HCT116 (cell line): ENCODE measurements at regions not wholly inside any gene's neighbourhood (a gene's known extent, or its start where the extent isn't known, plus 50 kb on each side); places are given as distances from the start of the nearest gene placed in this dataset.

Experiments
- ATAC-seq: fragments of 200-7000 bp; cut with Tn5 transposase; 2 replicates; pipeline ENCODE4 v1.9.1; 2020; ENCODE audit warnings: mild to moderate bottlenecking, moderate library complexity
- BruUV-seq: library from RNA; stranded (reverse); fragments of 400-500 nt; replicated peaks from 2 replicates; lab custom pipeline; 2021; lab: Mats Ljungman, UMichigan
- CTCF ChIA-PET: fragments of 300-600 bp; sonication (Branson Sonifier 250); formaldehyde crosslinking; loops from one replicate; lab custom pipeline; 2021; ENCODE audit warnings: antibody characterized with exemption; lab: Charles Lee
- POLR2A ChIA-PET: fragments of 300-600, 350-600 bp; sonication (Branson Sonifier 250); formaldehyde crosslinking; loops from one replicate; lab custom pipeline; 2021; ENCODE audit warnings: antibody characterized with exemption; lab: Charles Lee
- RAD21 ChIA-PET, 2 experiments: fragments of 300-600 bp; sonication (Branson Sonifier 250); formaldehyde crosslinking; loops; one replicate each; lab custom pipeline; 2023; ENCODE audit warnings: low total read pairs in 2 of 2; ENCODE audit not compliant: uncharacterized antibody in 2 of 2, unreplicated experiment in 2 of 2, low non-redundant PET in 1 of 2; lab: Charles Lee
- DNase-seq: peaks from one replicate; pipeline ENCODE4 v3.0.0-alpha.2; 2010; ENCODE audit warnings: low read depth, low spot score
- H2AFZ ChIP-seq: fragments of 200-600 bp; shearing (Covaris generic), sonication (generic); 2 replicates; pipeline ENCODE4 v1.6.1; 2017; ENCODE audit warnings: low read depth, mixed run types, mixed read lengths, antibody characterized with exemption, low read length; ENCODE audit not compliant: poor library complexity, severe bottlenecking
- H3K27ac ChIP-seq: 2 replicates; pipeline ENCODE4 v1.5.1; 2012; ENCODE audit warnings: low read depth, low read length
- H3K27me3 ChIP-seq: fragments of 200-600 bp; sonication (generic); 2 replicates; pipeline ENCODE4 v1.6.1; 2016; ENCODE audit warnings: mixed run types, low read length, mixed read lengths; ENCODE audit not compliant: insufficient read depth
- H3K36me3 ChIP-seq, 2 experiments: fragments of 200-500 bp in 1 of 2; fragments of 200-600 bp in 1 of 2; sonication (Bioruptor generic) in 1 of 2; sonication (generic) in 1 of 2; 2 replicates each; pipeline versions ENCODE4 v1.5.1 to v1.6.1; 2014 to 2016; ENCODE audit warnings: low read length in 2 of 2, inconsistent platforms in 1 of 2, mixed read lengths in 1 of 2, mixed run types in 1 of 2; ENCODE audit not compliant: insufficient read depth in 2 of 2, control insufficient read depth in 1 of 2
- H3K4me1 ChIP-seq, 2 experiments: fragments of 200-600 bp in 1 of 2; sonication (generic) in 1 of 2; 2 replicates each; pipeline versions ENCODE4 v1.5.1 to v1.6.1; 2012 to 2017; ENCODE audit warnings: low read length in 2 of 2, inconsistent platforms in 1 of 2, mild to moderate bottlenecking in 1 of 2, mixed read lengths in 1 of 2, mixed run types in 1 of 2, moderate library complexity in 1 of 2; ENCODE audit not compliant: insufficient read depth in 2 of 2, control insufficient read depth in 1 of 2
- H3K4me2 ChIP-seq: fragments of 200-600 bp; sonication (generic); 2 replicates; pipeline ENCODE4 v1.6.1; 2017; ENCODE audit warnings: mixed run types, low read length, mixed read lengths
- H3K4me3 ChIP-seq, 2 experiments: fragments of 200-600 bp in 1 of 2; sonication (generic) in 1 of 2; replicated peaks in 1 of 2; 2 replicates each; pipeline ENCODE4 v1.5.1; 2011 to 2016; ENCODE audit warnings: low read length in 2 of 2, control low read depth in 1 of 2, low read depth in 1 of 2, mild to moderate bottlenecking in 1 of 2, mixed read lengths in 1 of 2, mixed run types in 1 of 2
- H3K79me2 ChIP-seq: fragments of 200-600 bp; sonication (generic); 2 replicates; pipeline ENCODE4 v1.6.1; 2017; ENCODE audit warnings: mild to moderate bottlenecking, mixed run types, low read length, moderate library complexity, mixed read lengths; ENCODE audit not compliant: insufficient read depth
- H3K9ac ChIP-seq: fragments of 200-600 bp; sonication (generic); 2 replicates; pipeline ENCODE4 v1.6.1; 2016; ENCODE audit warnings: low read length, mixed read lengths
- H3K9me2 ChIP-seq: fragments of 200-600 bp; sonication (generic), shearing (Covaris generic); 2 replicates; pipeline ENCODE4 v1.6.1; 2017; ENCODE audit warnings: mixed run types, mild to moderate bottlenecking, moderate library complexity; ENCODE audit not compliant: insufficient read depth
- H3K9me3 ChIP-seq, 2 experiments: fragments of 200-500 bp in 1 of 2; fragments of 200-600 bp in 1 of 2; sonication (Bioruptor generic) in 1 of 2; sonication (generic) in 1 of 2; 2 replicates each; pipeline ENCODE4 v1.6.1; 2014 to 2017; ENCODE audit warnings: low read length in 2 of 2, mixed read lengths in 2 of 2, inconsistent platforms in 1 of 2, low read depth in 1 of 2, mild to moderate bottlenecking in 1 of 2, mixed run types in 1 of 2, moderate library complexity in 1 of 2; ENCODE audit not compliant: control insufficient read depth in 1 of 2, insufficient read depth in 1 of 2
- H4K20me1 ChIP-seq: fragments of 200-600 bp; sonication (generic), shearing (Covaris generic); 2 replicates; pipeline ENCODE4 v1.6.1; 2017; ENCODE audit warnings: mixed run types, mild to moderate bottlenecking, moderate library complexity; ENCODE audit not compliant: insufficient read depth
- CBX3 ChIP-seq: IDR thresholded peaks from 2 replicates; pipeline ENCODE4 v1.6.1; 2012; ENCODE audit warnings: low read depth
- EZH2phosphoT487 ChIP-seq: fragments of 200-600 bp; IDR thresholded peaks from 2 replicates; pipeline ENCODE4 v1.6.1; 2018; ENCODE audit warnings: antibody characterized with exemption, borderline replicate concordance
- POLR2AphosphoS5 ChIP-seq: IDR thresholded peaks from 2 replicates; pipeline ENCODE4 v1.6.1; 2011; ENCODE audit warnings: mild to moderate bottlenecking, low read depth, low read length, moderate library complexity
- SP1 ChIP-seq: IDR thresholded peaks from 2 replicates; pipeline ENCODE4 v1.6.1; 2012; ENCODE audit warnings: low read depth
- TCF7L2 ChIP-seq: IDR thresholded peaks from 2 replicates; pipeline ENCODE4 v1.7.0; 2011; ENCODE audit warnings: borderline replicate concordance, inconsistent platforms; ENCODE audit not compliant: insufficient read depth, insufficient read length; ENCODE audit errors: extremely low read depth
- YY1 ChIP-seq: IDR thresholded peaks from 2 replicates; pipeline ENCODE4 v1.6.1; 2011; ENCODE audit warnings: low read length, low read depth, moderate library complexity, mild to moderate bottlenecking; ENCODE audit not compliant: insufficient replicate concordance; ENCODE audit errors: extremely low read depth
- intact Hi-C: fragments of 100-400 bp; cut with micrococcal nuclease; formaldehyde crosslinking; loops from 2 replicates; pipeline ENCODE4 v1.10.0; 2022
- TF ChIP-seq, protein P1 (sequence below): IDR thresholded peaks from 2 replicates; pipeline ENCODE4 v1.6.1; 2012; ENCODE audit warnings: low read depth
- TF ChIP-seq, protein P2 (sequence below): IDR thresholded peaks from 2 replicates; pipeline ENCODE4 v1.6.1; 2012
- TF ChIP-seq, protein P3 (sequence below), 3 experiments: fragments of 200-600 bp in 1 of 3; sonication (generic) in 1 of 3; IDR thresholded peaks in 2 of 3; conservative IDR thresholded peaks in 1 of 3; 2 replicates each; pipeline ENCODE4 v1.5.1; 2012 to 2017; ENCODE audit warnings: low read depth in 2 of 3, low read length in 2 of 3, antibody characterized with exemption in 1 of 3, borderline replicate concordance in 1 of 3, control low read depth in 1 of 3, mild to moderate bottlenecking in 1 of 3, mixed read lengths in 1 of 3, mixed run types in 1 of 3, moderate library complexity in 1 of 3; ENCODE audit not compliant: insufficient read depth in 1 of 3
- TF ChIP-seq, protein P4 (sequence below): IDR thresholded peaks from 2 replicates; pipeline ENCODE4 v1.6.1; 2011; ENCODE audit warnings: mild to moderate bottlenecking, low read length, moderate library complexity; ENCODE audit not compliant: insufficient replicate concordance; ENCODE audit errors: extremely low read depth

DNA sequence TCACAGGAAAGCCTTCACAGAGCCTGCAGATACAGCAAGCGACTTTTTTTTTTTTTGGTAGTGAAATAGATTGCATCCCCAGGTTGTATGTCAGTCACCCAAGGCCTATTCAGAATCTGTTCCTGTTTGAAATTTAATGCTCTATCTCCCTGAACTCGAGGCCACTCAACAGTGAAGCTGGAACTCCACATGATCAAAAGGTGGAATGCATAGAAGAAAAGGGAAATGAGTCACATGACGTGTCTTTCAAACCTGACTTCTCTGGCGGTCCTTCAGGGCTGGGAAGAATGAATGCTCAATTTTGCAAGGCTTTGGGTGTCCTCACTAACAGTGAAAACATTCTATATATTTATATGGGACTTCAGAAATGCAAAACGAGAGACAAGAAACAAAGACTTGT is 88.4 kb upstream of the B3GAT2 start (continued):
- TF ChIP-seq YY1 = no peak

DNA sequence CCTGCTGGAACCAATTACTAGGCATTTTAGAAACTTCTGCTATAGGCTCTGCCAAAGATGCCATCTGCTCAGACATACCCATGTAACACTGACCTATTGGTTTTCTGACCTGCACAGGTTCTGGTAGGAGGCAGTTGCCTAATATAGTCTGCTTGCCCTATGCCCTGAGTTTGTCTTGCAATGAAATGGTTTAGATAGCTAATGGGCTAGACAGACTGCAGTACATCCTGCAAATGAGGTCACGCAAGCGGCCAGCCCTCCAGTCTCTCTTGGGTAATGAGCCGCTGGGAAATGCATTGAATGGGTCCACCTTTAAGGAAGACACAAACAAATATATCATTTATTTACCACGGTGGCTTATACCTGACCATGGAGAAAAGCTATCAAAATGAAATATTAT is 90.6 kb upstream of the B3GAT2 start:
- ChIA-PET POLR2A (no interaction called here), RAD21 (no interaction called here), CTCF (no interaction called here)
- no peaks in the 10 kb centered on the region for H3K4me1 ChIP-seq
- H3K4me3 ChIP-seq = no peak overlapping the region
- H3K27ac ChIP-seq = no peak overlapping the region
- H2AFZ ChIP-seq = no peak overlapping the region
- no peak overlapping the region for H3K9ac ChIP-seq
- TF ChIP-seq CBX3 = no peak
- TF ChIP-seq, protein P1, sequence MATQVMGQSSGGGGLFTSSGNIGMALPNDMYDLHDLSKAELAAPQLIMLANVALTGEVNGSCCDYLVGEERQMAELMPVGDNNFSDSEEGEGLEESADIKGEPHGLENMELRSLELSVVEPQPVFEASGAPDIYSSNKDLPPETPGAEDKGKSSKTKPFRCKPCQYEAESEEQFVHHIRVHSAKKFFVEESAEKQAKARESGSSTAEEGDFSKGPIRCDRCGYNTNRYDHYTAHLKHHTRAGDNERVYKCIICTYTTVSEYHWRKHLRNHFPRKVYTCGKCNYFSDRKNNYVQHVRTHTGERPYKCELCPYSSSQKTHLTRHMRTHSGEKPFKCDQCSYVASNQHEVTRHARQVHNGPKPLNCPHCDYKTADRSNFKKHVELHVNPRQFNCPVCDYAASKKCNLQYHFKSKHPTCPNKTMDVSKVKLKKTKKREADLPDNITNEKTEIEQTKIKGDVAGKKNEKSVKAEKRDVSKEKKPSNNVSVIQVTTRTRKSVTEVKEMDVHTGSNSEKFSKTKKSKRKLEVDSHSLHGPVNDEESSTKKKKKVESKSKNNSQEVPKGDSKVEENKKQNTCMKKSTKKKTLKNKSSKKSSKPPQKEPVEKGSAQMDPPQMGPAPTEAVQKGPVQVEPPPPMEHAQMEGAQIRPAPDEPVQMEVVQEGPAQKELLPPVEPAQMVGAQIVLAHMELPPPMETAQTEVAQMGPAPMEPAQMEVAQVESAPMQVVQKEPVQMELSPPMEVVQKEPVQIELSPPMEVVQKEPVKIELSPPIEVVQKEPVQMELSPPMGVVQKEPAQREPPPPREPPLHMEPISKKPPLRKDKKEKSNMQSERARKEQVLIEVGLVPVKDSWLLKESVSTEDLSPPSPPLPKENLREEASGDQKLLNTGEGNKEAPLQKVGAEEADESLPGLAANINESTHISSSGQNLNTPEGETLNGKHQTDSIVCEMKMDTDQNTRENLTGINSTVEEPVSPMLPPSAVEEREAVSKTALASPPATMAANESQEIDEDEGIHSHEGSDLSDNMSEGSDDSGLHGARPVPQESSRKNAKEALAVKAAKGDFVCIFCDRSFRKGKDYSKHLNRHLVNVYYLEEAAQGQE = no peak
- TF ChIP-seq, protein P2, sequence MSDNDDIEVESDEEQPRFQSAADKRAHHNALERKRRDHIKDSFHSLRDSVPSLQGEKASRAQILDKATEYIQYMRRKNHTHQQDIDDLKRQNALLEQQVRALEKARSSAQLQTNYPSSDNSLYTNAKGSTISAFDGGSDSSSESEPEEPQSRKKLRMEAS = no peak
- TF ChIP-seq POLR2AphosphoS5 = no peak
- no peak for TF ChIP-seq TCF7L2
- TF ChIP-seq, protein P3, sequence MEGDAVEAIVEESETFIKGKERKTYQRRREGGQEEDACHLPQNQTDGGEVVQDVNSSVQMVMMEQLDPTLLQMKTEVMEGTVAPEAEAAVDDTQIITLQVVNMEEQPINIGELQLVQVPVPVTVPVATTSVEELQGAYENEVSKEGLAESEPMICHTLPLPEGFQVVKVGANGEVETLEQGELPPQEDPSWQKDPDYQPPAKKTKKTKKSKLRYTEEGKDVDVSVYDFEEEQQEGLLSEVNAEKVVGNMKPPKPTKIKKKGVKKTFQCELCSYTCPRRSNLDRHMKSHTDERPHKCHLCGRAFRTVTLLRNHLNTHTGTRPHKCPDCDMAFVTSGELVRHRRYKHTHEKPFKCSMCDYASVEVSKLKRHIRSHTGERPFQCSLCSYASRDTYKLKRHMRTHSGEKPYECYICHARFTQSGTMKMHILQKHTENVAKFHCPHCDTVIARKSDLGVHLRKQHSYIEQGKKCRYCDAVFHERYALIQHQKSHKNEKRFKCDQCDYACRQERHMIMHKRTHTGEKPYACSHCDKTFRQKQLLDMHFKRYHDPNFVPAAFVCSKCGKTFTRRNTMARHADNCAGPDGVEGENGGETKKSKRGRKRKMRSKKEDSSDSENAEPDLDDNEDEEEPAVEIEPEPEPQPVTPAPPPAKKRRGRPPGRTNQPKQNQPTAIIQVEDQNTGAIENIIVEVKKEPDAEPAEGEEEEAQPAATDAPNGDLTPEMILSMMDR (IDR thresholded peaks at IDR 0.05 in 2 of 3, conservative IDR thresholded peaks at IDR 0.05 in 1 of 3; ENCODE audit: borderline replicate concordance in 1 of 3, insufficient read depth in 1 of 3, low read depth in 2 of 3, low read length in 2 of 3) = no peak
- no peak for TF ChIP-seq EZH2phosphoT487
- TF ChIP-seq, protein P4, sequence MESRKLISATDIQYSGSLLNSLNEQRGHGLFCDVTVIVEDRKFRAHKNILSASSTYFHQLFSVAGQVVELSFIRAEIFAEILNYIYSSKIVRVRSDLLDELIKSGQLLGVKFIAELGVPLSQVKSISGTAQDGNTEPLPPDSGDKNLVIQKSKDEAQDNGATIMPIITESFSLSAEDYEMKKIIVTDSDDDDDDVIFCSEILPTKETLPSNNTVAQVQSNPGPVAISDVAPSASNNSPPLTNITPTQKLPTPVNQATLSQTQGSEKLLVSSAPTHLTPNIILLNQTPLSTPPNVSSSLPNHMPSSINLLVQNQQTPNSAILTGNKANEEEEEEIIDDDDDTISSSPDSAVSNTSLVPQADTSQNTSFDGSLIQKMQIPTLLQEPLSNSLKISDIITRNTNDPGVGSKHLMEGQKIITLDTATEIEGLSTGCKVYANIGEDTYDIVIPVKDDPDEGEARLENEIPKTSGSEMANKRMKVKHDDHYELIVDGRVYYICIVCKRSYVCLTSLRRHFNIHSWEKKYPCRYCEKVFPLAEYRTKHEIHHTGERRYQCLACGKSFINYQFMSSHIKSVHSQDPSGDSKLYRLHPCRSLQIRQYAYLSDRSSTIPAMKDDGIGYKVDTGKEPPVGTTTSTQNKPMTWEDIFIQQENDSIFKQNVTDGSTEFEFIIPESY = no peak
- TF ChIP-seq SP1 = no peak
- H4K20me1 ChIP-seq = no peaks in the 10 kb centered on the region
- no peak overlapping the region for H3K4me2 ChIP-seq
- no peaks in the 10 kb centered on the region for H3K9me2 ChIP-seq
- H3K79me2 ChIP-seq = no peaks in the 10 kb centered on the region
- no TSS peak for BruUV-seq
- intact Hi-C loops = no loop called here
- ATAC-seq (no peak), DNase-seq (no peak)
- no peaks in the 10 kb centered on the region for H3K9me3 ChIP-seq
- H3K36me3 ChIP-seq = no peaks in the 10 kb centered on the region
- H3K27me3 ChIP-seq = no peaks in the 10 kb centered on the region
